Adipocyte (in vitro differentiated cells): ENCODE measurements at regions not wholly inside any gene's neighbourhood (a gene's known extent, or its start where the extent isn't known, plus 50 kb on each side); places are given as distances from the start of the nearest gene placed in this dataset.

ENCODE experiments used
- DNase-seq: peaks from one replicate; pipeline ENCODE4 v3.0.0-alpha.2; 2015; ENCODE audit warnings: low read depth
- H3K27me3 ChIP-seq: replicated peaks from 2 replicates; pipeline ENCODE4 v1.7.0; 2013; ENCODE audit warnings: mild to moderate bottlenecking, low read length, moderate library complexity; ENCODE audit not compliant: control insufficient read depth, insufficient read depth
- H3K36me3 ChIP-seq: 2 replicates; pipeline ENCODE4 v1.7.0; 2013; ENCODE audit warnings: low read length, mild to moderate bottlenecking, moderate library complexity; ENCODE audit not compliant: control insufficient read depth, insufficient read depth, severe bottlenecking
- H3K4me1 ChIP-seq: 2 replicates; pipeline ENCODE4 v1.7.0; 2013; ENCODE audit warnings: mild to moderate bottlenecking, low read length, moderate library complexity; ENCODE audit not compliant: control insufficient read depth, insufficient read depth
- H3K4me3 ChIP-seq: 2 replicates; pipeline ENCODE4 v1.7.0; 2013; ENCODE audit warnings: mild to moderate bottlenecking, low read length, moderate library complexity
- H3K9ac ChIP-seq: 2 replicates; pipeline ENCODE4 v1.7.0; 2013; ENCODE audit warnings: mild to moderate bottlenecking, low read length, moderate library complexity
- H3K9me3 ChIP-seq: 2 replicates; pipeline ENCODE4 v1.7.0; 2013; ENCODE audit warnings: mild to moderate bottlenecking, low read length, moderate library complexity; ENCODE audit not compliant: control insufficient read depth

GRCh38 chr18:10312326-10313015, 142.0 kb upstream of the APCDD1 start:
- no peaks in the 10 kb centered on the region for H3K4me1 ChIP-seq
- H3K4me3 ChIP-seq: no peak overlapping the region
- no peaks in the 10 kb centered on the region for H3K27me3 ChIP-seq
- no peak overlapping the region for H3K9ac ChIP-seq
- H3K36me3 ChIP-seq: no peaks in the 10 kb centered on the region
- no peak for DNase-seq
- H3K9me3 ChIP-seq: no peaks in the 10 kb centered on the region

- H3K36me3 ChIP-seq: no peaks in the 10 kb centered on the region
- H3K4me1 ChIP-seq: no peaks in the 10 kb centered on the region
- no peaks in the 10 kb centered on the region for H3K27me3 ChIP-seq
- H3K9me3 ChIP-seq: no peaks in the 10 kb centered on the region
- no peak for DNase-seq
- H3K4me3 ChIP-seq: no peak overlapping the region
- H3K9ac ChIP-seq: no peak overlapping the region
These were observed 141.5 kb upstream of the APCDD1 start for GRCh38 chr18:10313016-10313342.

DNA sequence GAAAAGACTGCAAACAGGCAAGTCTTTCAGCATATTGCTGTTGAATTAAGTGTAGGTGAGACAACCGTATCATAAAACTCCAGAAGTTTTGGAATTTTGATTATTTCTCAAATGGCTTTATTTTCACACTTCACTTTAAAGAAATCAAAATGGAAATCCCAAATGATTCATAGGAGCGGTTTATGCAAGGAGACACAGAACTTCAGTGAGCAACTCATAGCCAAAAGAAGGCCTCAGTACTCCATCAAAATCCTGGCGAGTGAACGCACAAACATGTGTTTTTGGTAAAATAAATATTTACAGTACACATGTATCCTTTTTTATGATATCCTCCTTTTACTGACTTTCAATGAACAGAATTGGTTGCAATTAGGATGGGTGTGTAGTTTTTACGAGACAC, 140.4 kb upstream of the APCDD1 start:
- H3K4me3 ChIP-seq: no peak overlapping the region
- H3K4me1 ChIP-seq: peaks cover 6% of the 10 kb centered on the region
- no peak overlapping the region for H3K9ac ChIP-seq
- H3K9me3 ChIP-seq: no peaks in the 10 kb centered on the region
- no peaks in the 10 kb centered on the region for H3K27me3 ChIP-seq
- H3K36me3 ChIP-seq: no peaks in the 10 kb centered on the region
- DNase-seq: no peak

GRCh38 chr18:10315522-10315921, 138.9 kb upstream of the APCDD1 start:
- Histone ChIP-seq H3K27me3 (no peaks in the 10 kb centered on the region), H3K9me3 (no peaks in the 10 kb centered on the region), H3K9ac (no peak overlapping the region), H3K36me3 (no peaks in the 10 kb centered on the region), H3K4me3 (no peak overlapping the region), H3K4me1 (peaks cover 11% of the 10 kb centered on the region)
- DNase-seq: no peak

DNA sequence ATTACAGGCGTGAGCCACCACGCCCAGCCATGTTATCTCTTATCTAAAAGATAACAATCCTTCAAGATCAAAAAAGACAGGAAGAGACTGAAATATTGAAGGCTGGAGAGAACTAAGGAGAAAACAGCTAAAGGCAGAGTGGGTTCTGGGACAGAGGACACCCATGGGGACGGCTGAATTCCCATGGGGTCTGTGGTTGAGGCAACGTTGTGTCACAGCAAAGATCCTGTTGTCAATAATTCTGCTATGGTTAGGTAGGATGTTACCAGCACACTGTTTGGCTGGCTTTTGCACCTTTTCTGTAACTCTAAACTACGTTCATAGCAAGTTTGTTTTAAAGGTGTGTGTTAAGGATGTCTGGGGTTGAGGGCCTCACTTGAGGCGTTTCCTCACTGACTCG, 137.7 kb upstream of the APCDD1 start:
- no peaks in the 10 kb centered on the region for H3K36me3 ChIP-seq
- no peaks in the 10 kb centered on the region for H3K9me3 ChIP-seq
- H3K4me3 ChIP-seq: no peak overlapping the region
- no peak overlapping the region for H3K9ac ChIP-seq
- DNase-seq: no peak
- H3K27me3 ChIP-seq: no peaks in the 10 kb centered on the region
- H3K4me1 ChIP-seq: peaks cover 17% of the 10 kb centered on the region

- Histone ChIP-seq H3K27me3 (no peaks in the 10 kb centered on the region), H3K4me3 (no peak overlapping the region), H3K4me1 (peaks cover 17% of the 10 kb centered on the region), H3K36me3 (no peaks in the 10 kb centered on the region), H3K9me3 (no peaks in the 10 kb centered on the region), H3K9ac (no peak overlapping the region)
- DNase-seq: no peak
These were observed 136.4 kb upstream of the APCDD1 start for GRCh38 chr18:10317864-10318690.

DNA sequence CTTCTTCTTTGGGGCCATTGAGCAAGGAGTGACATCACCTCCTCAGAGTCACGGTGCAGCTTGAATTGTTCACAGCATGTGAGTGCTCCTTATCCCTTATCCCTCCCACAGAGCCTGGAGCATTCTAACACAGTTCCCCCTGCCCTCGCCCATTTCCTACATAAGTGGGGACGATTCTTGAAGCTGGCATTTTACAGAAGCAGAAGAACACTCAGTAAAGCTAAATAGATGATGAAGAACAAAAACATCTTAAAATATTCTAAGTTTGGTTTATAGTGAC, 135.8 kb upstream of the APCDD1 start:
- Histone ChIP-seq H3K9ac (no peak overlapping the region), H3K4me3 (no peak overlapping the region), H3K4me1 (peaks cover 17% of the 10 kb centered on the region), H3K27me3 (no peaks in the 10 kb centered on the region), H3K9me3 (no peaks in the 10 kb centered on the region), H3K36me3 (no peaks in the 10 kb centered on the region)
- peak; percentile 63 for DNase-seq

DNA sequence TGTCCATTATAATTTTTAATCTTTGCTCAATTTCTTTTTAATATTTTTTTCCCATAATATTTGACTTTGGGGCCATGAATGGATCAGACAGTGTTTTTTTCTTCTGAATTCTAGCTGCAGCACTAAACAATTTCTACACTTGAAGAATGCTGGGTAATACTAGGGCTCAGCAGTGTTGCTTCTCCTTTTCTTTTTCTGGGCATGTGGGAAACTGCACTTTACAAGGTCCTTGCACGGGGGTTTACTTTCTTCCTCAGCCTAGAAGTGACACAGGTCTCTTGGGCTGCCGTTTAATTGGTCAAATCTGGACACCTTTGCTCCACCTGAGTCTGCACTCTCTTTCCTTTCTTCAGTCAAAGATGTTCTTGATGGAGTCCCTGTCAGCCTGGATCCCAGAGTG, 135.4 kb upstream of the APCDD1 start:
- Histone ChIP-seq H3K4me1 (peaks cover 17% of the 10 kb centered on the region), H3K9me3 (no peaks in the 10 kb centered on the region), H3K36me3 (no peaks in the 10 kb centered on the region), H3K9ac (no peak overlapping the region), H3K27me3 (no peaks in the 10 kb centered on the region), H3K4me3 (no peak overlapping the region)
- no peak for DNase-seq

GRCh38 chr18:10319914-10320600, 134.4 kb upstream of the APCDD1 start:
- H3K9ac ChIP-seq: no peak overlapping the region
- H3K4me1 ChIP-seq: peaks cover 17% of the 10 kb centered on the region
- H3K4me3 ChIP-seq: no peak overlapping the region
- no peak for DNase-seq
- no peaks in the 10 kb centered on the region for H3K27me3 ChIP-seq
- H3K9me3 ChIP-seq: no peaks in the 10 kb centered on the region
- no peaks in the 10 kb centered on the region for H3K36me3 ChIP-seq

GRCh38 chr18:10320791-10321190, 133.6 kb upstream of the APCDD1 start:
- peak; percentile 74 for DNase-seq
- Histone ChIP-seq H3K36me3 (no peaks in the 10 kb centered on the region), H3K9me3 (no peaks in the 10 kb centered on the region), H3K4me1 (peaks cover 17% of the 10 kb centered on the region), H3K9ac (no peak overlapping the region), H3K27me3 (no peaks in the 10 kb centered on the region), H3K4me3 (no peak overlapping the region)

DNA sequence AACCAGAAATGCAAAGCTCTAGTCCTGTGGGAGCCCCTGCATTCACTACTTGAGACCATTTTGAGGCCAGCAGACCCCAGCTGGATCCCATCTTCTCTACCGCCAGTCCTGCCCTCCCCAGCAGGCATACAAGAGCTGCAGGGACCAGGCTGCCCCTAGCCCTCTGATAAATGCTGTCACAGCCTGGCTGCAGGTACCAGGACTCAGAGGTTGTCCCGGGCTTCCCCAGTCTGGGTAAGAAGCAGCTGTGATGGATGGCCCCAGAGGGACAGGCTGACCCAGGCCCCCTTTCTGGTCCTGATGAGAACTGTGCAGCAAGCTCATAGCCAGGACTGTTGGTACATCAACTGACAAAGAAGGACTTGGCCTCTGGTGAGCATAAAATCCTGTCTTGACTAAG, 132.9 kb upstream of the APCDD1 start:
- Histone ChIP-seq H3K27me3 (no peaks in the 10 kb centered on the region), H3K9me3 (no peaks in the 10 kb centered on the region), H3K4me3 (no peak overlapping the region), H3K4me1 (peaks cover 17% of the 10 kb centered on the region), H3K9ac (no peak overlapping the region), H3K36me3 (no peaks in the 10 kb centered on the region)
- DNase-seq: no peak
